ENCODE measurements at regions not wholly inside any gene's neighbourhood (a gene's known extent, or its start where the extent isn't known, plus 50 kb on each side); places are given as distances from the start of the nearest gene placed in this dataset.

- no peak for DNase-seq
These were observed 336.5 kb downstream of the CRPPA start for GRCh38 chr7:16084875-16085274.

- DNase-seq, result no peak
These were observed 337.0 kb downstream of the CRPPA start for GRCh38 chr7:16084370-16084769.

GRCh38 chr7:16083931-16084330, 337.4 kb downstream of the CRPPA start:
- DNase-seq, result no peak

GRCh38 chr7:16080131-16080530, 341.2 kb downstream of the CRPPA start:
- no peak for DNase-seq

- DNase-seq, result no peak
These were observed 341.6 kb downstream of the CRPPA start for GRCh38 chr7:16079723-16080122.

- DNase-seq, result peak; percentile 93
These were observed 343.0 kb downstream of the CRPPA start for GRCh38 chr7:16078076-16078952.

- peak; percentile 82 for DNase-seq
These were observed 350.0 kb downstream of the CRPPA start for GRCh38 chr7:16071246-16071857.

GRCh38 chr7:16070806-16071205, 350.5 kb downstream of the CRPPA start:
- no peak for DNase-seq

GRCh38 chr7:16069998-16070397, 351.3 kb downstream of the CRPPA start:
- DNase-seq, result no peak

- no peak for DNase-seq
These were observed 353.2 kb downstream of the CRPPA start for GRCh38 chr7:16068183-16068582.

- DNase-seq, result no peak
These were observed 353.6 kb downstream of the CRPPA start for GRCh38 chr7:16067711-16068110.

- DNase-seq, result no peak
These were observed 354.4 kb downstream of the CRPPA start for GRCh38 chr7:16066805-16067459.

GRCh38 chr7:16065939-16066338, 355.4 kb downstream of the CRPPA start:
- no peak for DNase-seq

GRCh38 chr7:16063716-16064675, 357.3 kb downstream of the CRPPA start:
- no peak for DNase-seq

GRCh38 chr7:16063221-16063620, 358.1 kb downstream of the CRPPA start:
- DNase-seq, result no peak

GRCh38 chr7:16062269-16062668, 359.1 kb downstream of the CRPPA start:
- no peak for DNase-seq

- no peak for DNase-seq
These were observed 359.7 kb downstream of the CRPPA start for GRCh38 chr7:16061630-16062029.

GRCh38 chr7:16061011-16061410, 360.3 kb downstream of the CRPPA start:
- no peak for DNase-seq

GRCh38 chr7:16060502-16060901, 360.8 kb downstream of the CRPPA start:
- DNase-seq, result no peak

GRCh38 chr7:16055263-16055976, 365.9 kb downstream of the CRPPA start:
- no peak for DNase-seq

- no peak for DNase-seq
These were observed 365.2 kb upstream of the MEOX2 start for GRCh38 chr7:16051561-16052255.

All from DMS53 (cell line).